HG03196 (cell line): ENCODE measurements at regions not wholly inside any gene's neighbourhood (a gene's known extent, or its start where the extent isn't known, plus 50 kb on each side); places are given as distances from the start of the nearest gene placed in this dataset.
A peak's percentile ranks its signal among the peaks of the same experiment; 100 is the strongest.

Source experiments
- ATAC-seq: cut with Tn5 transposase; IDR thresholded peaks from one replicate; pipeline ENCODE4 v1.9.1; 2021; ENCODE audit not compliant: unreplicated experiment

GRCh38 chr15:38692789-38693062 is 128.1 kb upstream of the RASGRP1 start:
- no peak for ATAC-seq

- ATAC-seq = no peak
Measured at GRCh38 chr15:38695249-38696108, 130.9 kb upstream of the RASGRP1 start.

- ATAC-seq = peak; percentile 65
Measured at GRCh38 chr15:38696109-38696727, 131.6 kb upstream of the RASGRP1 start.

- no peak for ATAC-seq
Measured at GRCh38 chr15:38696790-38697495, 132.3 kb upstream of the RASGRP1 start.

GRCh38 chr15:38698254-38698653 is 133.6 kb upstream of the RASGRP1 start:
- no peak for ATAC-seq

- ATAC-seq = peak; percentile 55
Measured at GRCh38 chr15:38699633-38700230, 135.1 kb upstream of the RASGRP1 start.

- no peak for ATAC-seq
Measured at GRCh38 chr15:38701149-38701548, 136.5 kb upstream of the RASGRP1 start.

- ATAC-seq = no peak
Measured at GRCh38 chr15:38702178-38702912, 137.7 kb upstream of the RASGRP1 start.

- ATAC-seq = no peak
Measured at GRCh38 chr15:38705436-38706219, 141.0 kb upstream of the RASGRP1 start.

- ATAC-seq = no peak
Measured at GRCh38 chr15:38706956-38707355, 142.3 kb upstream of the RASGRP1 start.

GRCh38 chr15:38707802-38708671 is 143.4 kb upstream of the RASGRP1 start:
- peak; percentile 81 for ATAC-seq

GRCh38 chr15:38708672-38709180 is 144.1 kb upstream of the RASGRP1 start:
- no peak for ATAC-seq

- no peak for ATAC-seq
Measured at GRCh38 chr15:38709196-38709595, 144.6 kb upstream of the RASGRP1 start.

- ATAC-seq = no peak
Measured at GRCh38 chr15:38714309-38715072, 149.9 kb upstream of the RASGRP1 start.

- ATAC-seq = no peak
Measured at GRCh38 chr15:38720893-38721567, 156.4 kb upstream of the RASGRP1 start.

GRCh38 chr15:38721568-38721945 is 156.9 kb upstream of the RASGRP1 start:
- no peak for ATAC-seq

GRCh38 chr15:38722236-38722635 is 157.6 kb upstream of the RASGRP1 start:
- no peak for ATAC-seq

- no peak for ATAC-seq
Measured at GRCh38 chr15:38724827-38725226, 160.2 kb upstream of the RASGRP1 start.
